SK-N-SH (cell line): ENCODE measurements at regions not wholly inside any gene's neighbourhood (a gene's known extent, or its start where the extent isn't known, plus 50 kb on each side); places are given as distances from the start of the nearest gene placed in this dataset.

Experiments used
- CHD2 ChIP-seq: fragments of 150-350 bp; IDR thresholded peaks from 2 replicates; pipeline ENCODE4 v1.6.1; 2018; ENCODE audit warnings: low read length; ENCODE audit not compliant: partially characterized antibody
- EZH2phosphoT487 ChIP-seq: fragments of 200-600 bp; sonication (generic); IDR thresholded peaks from 2 replicates; pipeline ENCODE4 v1.6.1; 2017; ENCODE audit warnings: low read depth, mixed run types, mild to moderate bottlenecking, antibody characterized with exemption, moderate library complexity, borderline replicate concordance
- JUND ChIP-seq: IDR thresholded peaks from 2 replicates; pipeline ENCODE4 v1.4.0; 2012
- NFIC ChIP-seq: IDR thresholded peaks from 2 replicates; pipeline ENCODE4 v1.4.0; 2012; ENCODE audit warnings: borderline replicate concordance
- POLR2AphosphoS5 ChIP-seq: IDR thresholded peaks from 2 replicates; pipeline ENCODE4 v1.6.1; 2012; ENCODE audit warnings: low read depth, low read length
- RAD21 ChIP-seq: IDR thresholded peaks from 2 replicates; pipeline ENCODE4 v1.6.1; 2012; ENCODE audit warnings: mild to moderate bottlenecking, low read length
- SIN3A ChIP-seq: IDR thresholded peaks from 2 replicates; pipeline ENCODE4 v1.6.1; 2012; ENCODE audit warnings: low read depth, mild to moderate bottlenecking, low read length, moderate library complexity, borderline replicate concordance
- TF ChIP-seq, protein P1 (sequence below): fragments of 200-600 bp; sonication (generic); IDR thresholded peaks from 2 replicates; pipeline ENCODE4 v1.6.1; 2017; ENCODE audit warnings: antibody characterized with exemption, mild to moderate bottlenecking, moderate library complexity
- TF ChIP-seq, protein P2 (sequence below): IDR thresholded peaks from 2 replicates; pipeline ENCODE4 v1.4.0; 2012; ENCODE audit warnings: low read depth, borderline replicate concordance
- TF ChIP-seq, protein P3 (sequence below): IDR thresholded peaks from 2 replicates; pipeline ENCODE4 v1.4.0; 2012; ENCODE audit warnings: low read depth

DNA sequence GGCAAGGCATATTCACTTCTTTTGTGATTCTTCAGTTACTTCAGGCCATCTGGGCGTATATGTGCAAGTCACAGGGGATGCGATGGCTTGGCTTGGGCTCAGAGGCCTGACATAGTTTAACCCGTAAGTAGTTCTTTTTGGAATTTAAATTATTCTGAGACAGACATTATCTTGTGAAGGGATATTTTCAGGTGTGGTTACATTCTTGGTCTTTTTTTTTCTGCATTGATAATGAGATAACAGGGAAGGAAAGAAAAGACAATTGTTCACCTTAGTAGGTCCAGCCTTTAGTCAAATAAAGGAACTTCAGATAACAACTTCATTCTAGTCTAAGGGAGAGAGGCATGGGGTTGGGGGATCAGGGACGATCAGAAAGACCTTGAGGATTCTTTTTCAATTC lies 74.8 kb downstream of the TEX13C start:
- TF ChIP-seq, protein P1, sequence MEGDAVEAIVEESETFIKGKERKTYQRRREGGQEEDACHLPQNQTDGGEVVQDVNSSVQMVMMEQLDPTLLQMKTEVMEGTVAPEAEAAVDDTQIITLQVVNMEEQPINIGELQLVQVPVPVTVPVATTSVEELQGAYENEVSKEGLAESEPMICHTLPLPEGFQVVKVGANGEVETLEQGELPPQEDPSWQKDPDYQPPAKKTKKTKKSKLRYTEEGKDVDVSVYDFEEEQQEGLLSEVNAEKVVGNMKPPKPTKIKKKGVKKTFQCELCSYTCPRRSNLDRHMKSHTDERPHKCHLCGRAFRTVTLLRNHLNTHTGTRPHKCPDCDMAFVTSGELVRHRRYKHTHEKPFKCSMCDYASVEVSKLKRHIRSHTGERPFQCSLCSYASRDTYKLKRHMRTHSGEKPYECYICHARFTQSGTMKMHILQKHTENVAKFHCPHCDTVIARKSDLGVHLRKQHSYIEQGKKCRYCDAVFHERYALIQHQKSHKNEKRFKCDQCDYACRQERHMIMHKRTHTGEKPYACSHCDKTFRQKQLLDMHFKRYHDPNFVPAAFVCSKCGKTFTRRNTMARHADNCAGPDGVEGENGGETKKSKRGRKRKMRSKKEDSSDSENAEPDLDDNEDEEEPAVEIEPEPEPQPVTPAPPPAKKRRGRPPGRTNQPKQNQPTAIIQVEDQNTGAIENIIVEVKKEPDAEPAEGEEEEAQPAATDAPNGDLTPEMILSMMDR = no peak
- no peak for TF ChIP-seq NFIC
- TF ChIP-seq, protein P2, sequence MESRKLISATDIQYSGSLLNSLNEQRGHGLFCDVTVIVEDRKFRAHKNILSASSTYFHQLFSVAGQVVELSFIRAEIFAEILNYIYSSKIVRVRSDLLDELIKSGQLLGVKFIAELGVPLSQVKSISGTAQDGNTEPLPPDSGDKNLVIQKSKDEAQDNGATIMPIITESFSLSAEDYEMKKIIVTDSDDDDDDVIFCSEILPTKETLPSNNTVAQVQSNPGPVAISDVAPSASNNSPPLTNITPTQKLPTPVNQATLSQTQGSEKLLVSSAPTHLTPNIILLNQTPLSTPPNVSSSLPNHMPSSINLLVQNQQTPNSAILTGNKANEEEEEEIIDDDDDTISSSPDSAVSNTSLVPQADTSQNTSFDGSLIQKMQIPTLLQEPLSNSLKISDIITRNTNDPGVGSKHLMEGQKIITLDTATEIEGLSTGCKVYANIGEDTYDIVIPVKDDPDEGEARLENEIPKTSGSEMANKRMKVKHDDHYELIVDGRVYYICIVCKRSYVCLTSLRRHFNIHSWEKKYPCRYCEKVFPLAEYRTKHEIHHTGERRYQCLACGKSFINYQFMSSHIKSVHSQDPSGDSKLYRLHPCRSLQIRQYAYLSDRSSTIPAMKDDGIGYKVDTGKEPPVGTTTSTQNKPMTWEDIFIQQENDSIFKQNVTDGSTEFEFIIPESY = no peak
- no peak for TF ChIP-seq POLR2AphosphoS5
- no peak for TF ChIP-seq EZH2phosphoT487
- TF ChIP-seq JUND = no peak
- TF ChIP-seq SIN3A = no peak
- TF ChIP-seq, protein P3, sequence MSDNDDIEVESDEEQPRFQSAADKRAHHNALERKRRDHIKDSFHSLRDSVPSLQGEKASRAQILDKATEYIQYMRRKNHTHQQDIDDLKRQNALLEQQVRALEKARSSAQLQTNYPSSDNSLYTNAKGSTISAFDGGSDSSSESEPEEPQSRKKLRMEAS = no peak
- TF ChIP-seq CHD2 = no peak
- TF ChIP-seq RAD21 = no peak
